C4-2B (cell line): ENCODE measurements at regions not wholly inside any gene's neighbourhood (a gene's known extent, or its start where the extent isn't known, plus 50 kb on each side); places are given as distances from the start of the nearest gene placed in this dataset.

Experiments used
- CTCF ChIP-seq: fragments of 450-650 bp; conservative IDR thresholded peaks from 2 replicates; pipeline ENCODE4 v1.5.1; 2017; ENCODE audit warnings: mild to moderate bottlenecking
- ZFX ChIP-seq: fragments of 450-650 bp; IDR thresholded peaks from 2 replicates; pipeline ENCODE4 v1.6.1; 2017

GRCh38 chr4:136743238-136743637 lies 789.1 kb downstream of the PCDH18 start:
- TF ChIP-seq CTCF (no peak), ZFX (no peak)
